ENCODE measurements at regions not wholly inside any gene's neighbourhood (a gene's known extent, or its start where the extent isn't known, plus 50 kb on each side); places are given as distances from the start of the nearest gene placed in this dataset.
A peak's percentile ranks its signal among the peaks of the same experiment; 100 is the strongest.
"Not testable (repeated sequence)": the region's sequence is repeated elsewhere in the genome, so short reads cannot be mapped to it uniquely, and the experiment has no call there.

- DNase-seq (ENCODE audit: low spot score), result no peak
These were observed 213.4 kb downstream of the TBX5 start for GRCh38 chr12:114192549-114192948.

- no peak for DNase-seq (ENCODE audit: low spot score)
These were observed 213.9 kb downstream of the TBX5 start for GRCh38 chr12:114192013-114192412.

DNA sequence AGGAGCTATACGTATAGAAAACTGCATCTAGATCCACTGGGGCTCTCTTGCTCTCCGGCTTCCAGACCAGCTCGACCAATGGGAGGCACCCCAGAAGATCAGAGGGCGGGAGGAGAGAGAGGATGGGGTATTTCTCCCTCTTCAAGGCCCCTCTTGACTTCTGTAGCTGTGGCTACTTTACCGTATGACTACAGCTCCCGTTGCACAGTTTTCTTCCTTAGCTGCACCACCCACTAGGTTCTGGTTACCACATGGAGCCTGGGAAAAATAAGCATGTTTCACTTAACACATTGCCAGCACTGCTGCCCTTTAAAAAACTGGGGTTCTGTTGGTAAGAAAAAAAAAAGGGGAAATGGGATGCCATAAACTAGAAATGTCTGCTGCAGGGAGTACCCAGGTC, 214.4 kb downstream of the TBX5 start:
- DNase-seq (ENCODE audit: low spot score), result no peak

DNA sequence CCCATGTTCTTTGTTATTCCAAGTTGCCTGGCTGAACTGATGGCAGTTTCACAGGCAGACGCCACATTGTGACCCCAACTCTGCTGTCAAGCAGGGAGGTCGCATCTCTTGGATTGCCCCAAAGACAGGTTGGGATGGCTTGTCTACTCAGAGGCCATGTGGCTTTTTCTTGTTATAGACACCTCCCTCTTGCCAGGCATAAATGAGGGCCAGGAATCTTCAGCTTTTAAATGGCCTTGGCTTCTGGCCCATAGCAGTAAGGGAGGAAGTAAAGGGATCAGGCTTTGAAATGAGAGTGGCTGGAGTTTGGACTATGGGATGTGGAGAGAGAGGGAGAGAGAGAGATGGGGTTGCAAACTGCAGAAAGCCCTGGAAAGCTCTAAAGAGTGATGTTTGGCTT, 215.0 kb downstream of the TBX5 start:
- DNase-seq (ENCODE audit: low spot score), result no peak

- DNase-seq (ENCODE audit: low spot score), result no peak
These were observed 216.7 kb downstream of the TBX5 start for GRCh38 chr12:114189266-114189665.

GRCh38 chr12:114186241-114187002, 219.5 kb downstream of the TBX5 start:
- DNase-seq (ENCODE audit: low spot score), result peak; percentile 98

DNA sequence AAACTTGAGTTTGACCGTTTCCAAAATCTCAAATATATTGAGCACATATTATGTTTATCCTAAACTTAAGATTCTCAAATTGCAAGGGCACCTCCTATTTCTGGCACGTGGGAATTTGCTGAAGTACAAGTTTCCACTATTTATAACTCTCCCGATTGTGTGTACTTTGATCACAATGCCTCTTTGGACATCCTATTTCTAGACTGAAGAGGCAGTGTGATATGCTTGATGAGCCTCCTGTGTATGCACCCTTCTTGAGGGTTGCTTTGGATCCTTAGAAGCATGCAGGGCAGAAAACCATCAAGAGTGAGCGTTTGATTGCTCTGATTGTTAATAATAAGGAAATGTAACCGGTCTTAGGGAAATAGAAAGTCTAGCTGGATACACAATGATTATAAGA, 218.9 kb upstream of the RBM19 start:
- peak; percentile 12 for DNase-seq (ENCODE audit: low spot score)

DNA sequence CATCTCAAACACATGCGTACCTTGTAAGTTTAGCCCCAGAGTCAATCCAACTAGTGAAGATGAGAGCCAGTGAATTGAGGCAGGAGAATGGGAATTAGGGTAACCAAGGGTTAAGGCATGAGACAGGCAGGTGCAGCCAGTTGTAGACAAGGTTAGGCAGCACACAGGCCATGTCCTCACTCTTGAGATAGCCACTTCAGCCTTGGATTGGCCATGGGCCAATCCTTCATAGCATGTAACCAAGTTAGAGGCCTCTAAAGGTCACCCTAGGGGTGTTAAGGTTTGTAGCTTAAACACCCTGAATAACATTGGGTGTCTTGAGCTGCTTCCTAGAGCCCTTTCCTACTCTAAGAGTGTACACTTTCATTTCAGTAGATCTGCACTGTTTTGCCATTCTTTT, 208.2 kb upstream of the RBM19 start:
- no peak for DNase-seq (ENCODE audit: low spot score)

DNA sequence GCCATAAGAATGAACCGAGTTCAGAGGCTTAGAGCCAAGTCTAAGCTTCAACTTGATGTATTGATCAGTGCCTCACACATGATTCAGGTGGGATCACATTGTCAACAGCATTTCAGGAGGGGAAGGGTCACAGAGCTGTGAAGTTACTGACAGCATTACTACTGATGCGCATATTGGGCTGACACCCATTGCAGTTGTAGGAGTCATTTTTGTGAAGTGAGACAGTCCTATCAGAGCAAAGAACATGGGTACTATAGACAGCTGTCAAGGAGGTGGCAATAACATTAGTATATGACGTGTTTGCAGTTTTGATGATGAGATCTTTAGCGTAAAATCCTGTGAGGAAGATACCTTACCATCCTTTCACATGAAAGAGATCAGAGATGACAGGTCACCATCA, 206.0 kb upstream of the RBM19 start:
- DNase-seq (ENCODE audit: low spot score), result no peak

- peak; percentile 49 for DNase-seq (ENCODE audit: low spot score)
These were observed 201.9 kb upstream of the RBM19 start for GRCh38 chr12:114168061-114168460.

DNA sequence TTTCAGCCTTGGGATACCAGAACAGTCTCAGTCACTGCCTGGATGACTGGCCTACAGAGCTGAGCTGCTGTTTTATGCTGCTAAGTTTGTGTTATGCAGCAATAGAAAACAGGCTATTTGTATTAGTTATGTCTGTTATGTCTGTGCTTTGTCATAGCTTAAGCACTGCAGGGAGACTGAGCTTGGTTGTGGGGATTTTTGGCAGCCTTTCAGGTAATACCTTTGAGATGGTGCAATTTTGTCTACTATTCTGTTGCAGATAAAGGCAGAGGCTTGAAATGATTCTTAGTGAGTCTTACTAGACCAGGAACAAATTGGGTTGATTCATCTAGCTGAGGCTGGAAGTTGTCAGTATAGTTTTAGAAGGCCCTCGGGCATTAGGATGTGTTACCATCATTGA, 201.3 kb upstream of the RBM19 start:
- DNase-seq (ENCODE audit: low spot score), result no peak

GRCh38 chr12:114166362-114166761, 200.2 kb upstream of the RBM19 start:
- peak; percentile 77 for DNase-seq (ENCODE audit: low spot score)

GRCh38 chr12:114165921-114166320, 199.8 kb upstream of the RBM19 start:
- DNase-seq (ENCODE audit: low spot score), result peak; percentile 37

GRCh38 chr12:114164351-114164750, 198.2 kb upstream of the RBM19 start:
- no peak for DNase-seq (ENCODE audit: low spot score)

- no peak for DNase-seq (ENCODE audit: low spot score)
These were observed 197.6 kb upstream of the RBM19 start for GRCh38 chr12:114163771-114164170.

- no peak for DNase-seq (ENCODE audit: low spot score)
These were observed 194.3 kb upstream of the RBM19 start for GRCh38 chr12:114160445-114160844.

DNA sequence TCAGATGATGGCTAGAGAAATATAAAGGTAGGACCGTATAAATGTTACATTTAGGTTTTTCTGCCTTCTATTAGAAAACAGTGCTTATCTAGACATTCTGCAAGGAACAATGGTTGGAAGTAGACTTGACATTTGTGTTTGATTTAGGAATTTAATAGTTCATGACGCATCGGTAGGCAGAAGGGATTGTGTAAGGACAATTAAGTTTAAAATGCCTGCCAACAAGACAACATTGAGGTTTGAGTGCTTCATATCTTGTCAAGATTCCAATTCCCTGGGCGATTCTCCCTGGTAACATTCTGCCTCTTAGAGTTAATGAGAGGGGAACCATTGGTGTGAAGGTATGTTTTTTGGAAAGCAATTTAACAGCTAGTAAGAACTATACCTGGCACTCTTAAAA, 186.8 kb upstream of the RBM19 start:
- no peak for DNase-seq (ENCODE audit: low spot score)

GRCh38 chr12:114152066-114152465, 185.9 kb upstream of the RBM19 start:
- no peak for DNase-seq (ENCODE audit: low spot score)

DNA sequence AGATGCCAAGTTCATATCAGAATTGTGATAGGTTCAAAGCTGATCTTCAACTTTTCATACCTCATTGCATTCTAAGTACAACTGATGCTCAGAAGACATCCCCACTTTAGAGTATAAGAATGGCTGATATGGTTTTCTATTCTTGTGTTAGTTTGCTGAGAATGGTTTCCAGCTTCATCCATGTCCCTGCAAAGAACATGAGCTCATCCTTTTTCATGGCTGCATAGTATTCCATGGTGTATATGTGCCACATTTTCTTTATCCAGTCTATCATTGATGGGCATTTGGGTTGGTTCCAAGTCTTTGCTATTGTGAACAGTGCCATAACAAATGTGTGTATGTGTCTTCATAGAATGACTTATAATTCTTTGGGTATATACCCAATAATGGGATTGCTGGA, 184.5 kb upstream of the RBM19 start:
- DNase-seq (ENCODE audit: low spot score), result not testable (repeated sequence)

- no peak for DNase-seq (ENCODE audit: low spot score)
These were observed 175.9 kb upstream of the RBM19 start for GRCh38 chr12:114141921-114142564.

- no peak for DNase-seq (ENCODE audit: low spot score)
These were observed 174.5 kb upstream of the RBM19 start for GRCh38 chr12:114140576-114140975.

- no peak for DNase-seq (ENCODE audit: low spot score)
These were observed 170.5 kb upstream of the RBM19 start for GRCh38 chr12:114136631-114137030.

GRCh38 chr12:114134922-114135321, 168.8 kb upstream of the RBM19 start:
- DNase-seq (ENCODE audit: low spot score), result no peak

- no peak for DNase-seq (ENCODE audit: low spot score)
These were observed 165.7 kb upstream of the RBM19 start for GRCh38 chr12:114131824-114132223.
